Lung (tissue), 11 donors: ENCODE measurements at regions not wholly inside any gene's neighbourhood (a gene's known extent, or its start where the extent isn't known, plus 50 kb on each side); places are given as distances from the start of the nearest gene placed in this dataset.

ENCODE experiments used
- ATAC-seq: fragments of 200-7000 bp; cut with Tn5 transposase; one replicate; pipeline ENCODE4 v1.9.1; 2020; ENCODE audit warnings: moderate number of reproducible peaks; ENCODE audit not compliant: insufficient read depth, low FRiP score
- DNase-seq, 3 donors: peaks; one replicate each; pipeline ENCODE4 v3.0.0-alpha.2; 2013 to 2017
- H3K27ac ChIP-seq, 2 donors: one replicate each; pipeline ENCODE4 v1.5.1; 2013; ENCODE audit warnings: mild to moderate bottlenecking in 2 of 2, moderate library complexity in 2 of 2, control low read depth in 1 of 2, inconsistent platforms in 1 of 2, low read depth in 1 of 2, low read length in 1 of 2
- H3K27me3 ChIP-seq, 3 donors: one replicate each; pipeline ENCODE4 v1.5.1; 2013; ENCODE audit warnings: low read length in 2 of 3; ENCODE audit not compliant: control insufficient read depth in 3 of 3, insufficient read depth in 3 of 3
- H3K36me3 ChIP-seq, 4 donors: one replicate each; pipeline ENCODE4 v1.5.1; 2013; ENCODE audit warnings: low read length in 4 of 4, mild to moderate bottlenecking in 1 of 4, moderate library complexity in 1 of 4; ENCODE audit not compliant: control insufficient read depth in 4 of 4, insufficient read depth in 4 of 4
- H3K4me1 ChIP-seq, 5 donors: one replicate each; pipeline ENCODE4 v1.5.1; 2013; ENCODE audit warnings: low read length in 5 of 5, mild to moderate bottlenecking in 2 of 5, moderate library complexity in 1 of 5; ENCODE audit not compliant: control insufficient read depth in 5 of 5, insufficient read depth in 5 of 5
- H3K4me3 ChIP-seq: one replicate; pipeline ENCODE4 v1.5.1; 2013; ENCODE audit warnings: mild to moderate bottlenecking, control low read depth, moderate library complexity
- H3K9ac ChIP-seq, 2 donors: one replicate each; pipeline ENCODE4 v1.5.1; 2013; ENCODE audit warnings: low read length in 2 of 2, control low read depth in 1 of 2; ENCODE audit not compliant: insufficient read depth in 1 of 2
- H3K9me3 ChIP-seq, 4 donors: one replicate each; pipeline ENCODE4 v1.5.1; 2013; ENCODE audit warnings: low read length in 3 of 4, mild to moderate bottlenecking in 1 of 4, moderate library complexity in 1 of 4; ENCODE audit not compliant: control insufficient read depth in 4 of 4, insufficient read depth in 3 of 4
- WGBS, 2 donors: extraction: QIAGEN DNeasy Blood & Tissue Kit; methylation state at CpG; one replicate each; pipeline ENCODE4 v1.1.7; 2013; 5-methylcytosine and 5-hydroxymethylcytosine counted together
- TF ChIP-seq, protein P1 (sequence below): IDR thresholded peaks from 2 replicates; pipeline ENCODE4 v1.5.1; 2012; ENCODE audit warnings: mild to moderate bottlenecking; ENCODE audit errors: control extremely low read depth, extremely low read depth
- donor health status: control.
- donor health status: control.
- donor health status: Bipolar disorder and iron deficiency.
- donor health status: healthy.
- donor health status: DM: yes; HTN: yes; CAD: no.

DNA sequence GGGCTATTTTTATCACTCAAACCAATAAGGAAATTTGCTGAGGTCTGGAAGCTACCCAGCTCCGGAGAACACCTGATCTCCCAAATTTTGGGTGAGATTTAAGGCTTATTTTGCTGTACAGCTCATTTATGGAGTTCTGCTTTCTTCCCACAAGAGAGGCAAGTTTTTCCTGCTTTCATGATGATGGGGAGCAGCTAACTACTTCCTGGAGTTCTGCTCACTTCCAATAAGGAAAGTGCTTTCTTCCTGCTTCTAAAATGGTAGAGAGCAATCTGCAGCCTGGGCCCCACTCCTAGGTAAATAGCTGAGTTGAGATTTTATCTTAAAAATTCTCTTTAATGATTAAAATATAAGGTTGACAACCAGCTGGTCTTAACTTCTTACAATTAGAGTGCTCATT is 606.0 kb upstream of the HTR2C start:
- no peak overlapping the region for H3K4me3 ChIP-seq
- H3K9me3 ChIP-seq: peaks cover 0 to 2% (median 0%) of the 10 kb centered on the region in 4 donors
- H3K4me1 ChIP-seq: no peaks in the 10 kb centered on the region
- TF ChIP-seq, protein P1, sequence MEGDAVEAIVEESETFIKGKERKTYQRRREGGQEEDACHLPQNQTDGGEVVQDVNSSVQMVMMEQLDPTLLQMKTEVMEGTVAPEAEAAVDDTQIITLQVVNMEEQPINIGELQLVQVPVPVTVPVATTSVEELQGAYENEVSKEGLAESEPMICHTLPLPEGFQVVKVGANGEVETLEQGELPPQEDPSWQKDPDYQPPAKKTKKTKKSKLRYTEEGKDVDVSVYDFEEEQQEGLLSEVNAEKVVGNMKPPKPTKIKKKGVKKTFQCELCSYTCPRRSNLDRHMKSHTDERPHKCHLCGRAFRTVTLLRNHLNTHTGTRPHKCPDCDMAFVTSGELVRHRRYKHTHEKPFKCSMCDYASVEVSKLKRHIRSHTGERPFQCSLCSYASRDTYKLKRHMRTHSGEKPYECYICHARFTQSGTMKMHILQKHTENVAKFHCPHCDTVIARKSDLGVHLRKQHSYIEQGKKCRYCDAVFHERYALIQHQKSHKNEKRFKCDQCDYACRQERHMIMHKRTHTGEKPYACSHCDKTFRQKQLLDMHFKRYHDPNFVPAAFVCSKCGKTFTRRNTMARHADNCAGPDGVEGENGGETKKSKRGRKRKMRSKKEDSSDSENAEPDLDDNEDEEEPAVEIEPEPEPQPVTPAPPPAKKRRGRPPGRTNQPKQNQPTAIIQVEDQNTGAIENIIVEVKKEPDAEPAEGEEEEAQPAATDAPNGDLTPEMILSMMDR: no peak
- no peak for DNase-seq
- H3K27ac ChIP-seq: no peak overlapping the region
- H3K9ac ChIP-seq: no peak overlapping the region
- WGBS, 2 donors: 79 to 89% methylated on average over 1 of the region's 1 CpG
- H3K27me3 ChIP-seq: peaks cover 4 to 9% (median 8%) of the 10 kb centered on the region in 3 donors
- no peaks in the 10 kb centered on the region for H3K36me3 ChIP-seq
- no peak for ATAC-seq

DNA sequence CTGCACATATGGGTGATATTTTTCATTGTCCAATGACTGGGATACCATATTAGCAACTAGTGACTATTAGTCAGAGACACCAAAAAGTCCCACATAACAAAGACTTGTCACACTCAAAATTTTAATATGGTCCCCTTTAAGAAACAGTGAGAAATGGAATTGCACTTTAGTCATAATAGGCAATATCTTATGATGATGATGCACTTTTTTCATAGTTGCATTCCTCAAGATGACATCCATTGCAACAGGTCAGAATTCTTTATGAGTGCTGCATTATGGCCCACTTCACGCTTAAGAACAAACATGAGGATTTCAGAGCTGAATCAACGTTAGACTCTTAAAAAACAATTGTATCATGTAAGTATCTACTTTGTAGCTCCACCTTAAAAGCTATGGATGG is 608.4 kb upstream of the HTR2C start:
- H3K9me3 ChIP-seq: peaks cover 0 to 2% (median 0%) of the 10 kb centered on the region in 4 donors
- TF ChIP-seq, protein P1: no peak
- H3K36me3 ChIP-seq: no peaks in the 10 kb centered on the region
- H3K27ac ChIP-seq: no peak overlapping the region
- DNase-seq (no peak), ATAC-seq (no peak)
- H3K4me1 ChIP-seq: no peaks in the 10 kb centered on the region
- WGBS, 2 donors: 75 to 98% methylated on average over 2 of the region's 2 CpGs
- no peak overlapping the region for H3K9ac ChIP-seq
- H3K27me3 ChIP-seq: peaks cover 4 to 13% (median 9%) of the 10 kb centered on the region in 3 donors
- no peak overlapping the region for H3K4me3 ChIP-seq

GRCh38 chrX:113974881-113975280 is 609.0 kb upstream of the HTR2C start:
- no peak for ATAC-seq
- peak in 2 of 3 donors; percentile 21 to 51 for DNase-seq
- peaks cover 4 to 15% (median 9%) of the 10 kb centered on the region in 3 donors for H3K27me3 ChIP-seq
- H3K36me3 ChIP-seq: no peaks in the 10 kb centered on the region
- no peak overlapping the region for H3K4me3 ChIP-seq
- peaks cover 0 to 2% (median 0%) of the 10 kb centered on the region in 4 donors for H3K9me3 ChIP-seq
- no peak overlapping the region for H3K9ac ChIP-seq
- TF ChIP-seq, protein P1: no peak
- no peaks in the 10 kb centered on the region for H3K4me1 ChIP-seq
- H3K27ac ChIP-seq: no peak overlapping the region

GRCh38 chrX:113973706-113974105 is 610.2 kb upstream of the HTR2C start:
- 79 to 82% methylated on average over 2 of the region's 2 CpGs for WGBS, 2 donors
- ATAC-seq (no peak), DNase-seq (no peak)
- Histone ChIP-seq H3K4me3 (no peak overlapping the region), H3K27me3 (peaks cover 4 to 14% (median 9%) of the 10 kb centered on the region in 3 donors), H3K4me1 (no peaks in the 10 kb centered on the region), H3K9ac (no peak overlapping the region), H3K9me3 (peaks cover 0 to 2% (median 0%) of the 10 kb centered on the region in 4 donors), H3K27ac (no peak overlapping the region), H3K36me3 (no peaks in the 10 kb centered on the region)
- TF ChIP-seq, protein P1: no peak
